ENCODE measurements at regions not wholly inside any gene's neighbourhood (a gene's known extent, or its start where the extent isn't known, plus 50 kb on each side); places are given as distances from the start of the nearest gene placed in this dataset.

GRCh38 chr13:105787632-105788031, 747.8 kb downstream of the EFNB2 start:
- no peak for DNase-seq (ENCODE audit: low spot score)

GRCh38 chr13:105785436-105785835, 750.0 kb downstream of the EFNB2 start:
- no peak for DNase-seq (ENCODE audit: low spot score)

GRCh38 chr13:105783261-105783660, 752.2 kb downstream of the EFNB2 start:
- DNase-seq (ENCODE audit: low spot score): no peak

GRCh38 chr13:105778196-105778595, 757.3 kb downstream of the EFNB2 start:
- DNase-seq (ENCODE audit: low spot score): no peak

GRCh38 chr13:105774739-105775460, 760.6 kb downstream of the EFNB2 start:
- no peak for DNase-seq (ENCODE audit: low spot score)

- peak; percentile 20 for DNase-seq (ENCODE audit: low spot score)
These were observed 761.5 kb downstream of the EFNB2 start for GRCh38 chr13:105773863-105774538.

GRCh38 chr13:105773241-105773640, 762.2 kb downstream of the EFNB2 start:
- DNase-seq (ENCODE audit: low spot score): peak; percentile 24

GRCh38 chr13:105764486-105764885, 771.0 kb downstream of the EFNB2 start:
- DNase-seq (ENCODE audit: low spot score): no peak

GRCh38 chr13:105763851-105764250, 771.6 kb downstream of the EFNB2 start:
- DNase-seq (ENCODE audit: low spot score): no peak

GRCh38 chr13:105762096-105762495, 773.4 kb downstream of the EFNB2 start:
- no peak for DNase-seq (ENCODE audit: low spot score)

- no peak for DNase-seq (ENCODE audit: low spot score)
These were observed 776.3 kb downstream of the EFNB2 start for GRCh38 chr13:105758918-105759860.

GRCh38 chr13:105740739-105741138, 794.7 kb downstream of the EFNB2 start:
- DNase-seq (ENCODE audit: low spot score): peak; percentile 2

- DNase-seq (ENCODE audit: low spot score): no peak
These were observed 797.8 kb downstream of the EFNB2 start for GRCh38 chr13:105737688-105738087.

GRCh38 chr13:105735281-105735680, 800.2 kb downstream of the EFNB2 start:
- DNase-seq (ENCODE audit: low spot score): no peak

- no peak for DNase-seq (ENCODE audit: low spot score)
These were observed 802.5 kb downstream of the EFNB2 start for GRCh38 chr13:105732806-105733529.

GRCh38 chr13:105725887-105726286, 809.6 kb downstream of the EFNB2 start:
- DNase-seq (ENCODE audit: low spot score): no peak

- no peak for DNase-seq (ENCODE audit: low spot score)
These were observed 814.4 kb downstream of the EFNB2 start for GRCh38 chr13:105721016-105721415.

GRCh38 chr13:105719859-105720258, 815.6 kb downstream of the EFNB2 start:
- no peak for DNase-seq (ENCODE audit: low spot score)

- no peak for DNase-seq (ENCODE audit: low spot score)
These were observed 826.3 kb downstream of the EFNB2 start for GRCh38 chr13:105709181-105709580.

- DNase-seq (ENCODE audit: low spot score): no peak
These were observed 831.6 kb downstream of the EFNB2 start for GRCh38 chr13:105703843-105704242.

GRCh38 chr13:105702441-105702840, 833.0 kb downstream of the EFNB2 start:
- no peak for DNase-seq (ENCODE audit: low spot score)

- DNase-seq (ENCODE audit: low spot score): no peak
These were observed 842.7 kb downstream of the EFNB2 start for GRCh38 chr13:105692769-105693168.
